IgD-negative memory B cell (primary cell): ENCODE measurements at regions not wholly inside any gene's neighbourhood (a gene's known extent, or its start where the extent isn't known, plus 50 kb on each side); places are given as distances from the start of the nearest gene placed in this dataset.
"Not testable (repeated sequence)": the region's sequence is repeated elsewhere in the genome, so short reads cannot be mapped to it uniquely, and the experiment has no call there.

Experiments
- H3K27ac Mint-ChIP-seq, 3 donors: one replicate each; pipeline ENCODE4 v1.8.0; 2020 to 2022; ENCODE audit warnings: mild to moderate bottlenecking in 3 of 3, mixed read lengths in 3 of 3, moderate library complexity in 1 of 3
- H3K27me3 Mint-ChIP-seq: one replicate; pipeline ENCODE4 v1.8.0; 2021; ENCODE audit warnings: mixed read lengths
- H3K36me3 Mint-ChIP-seq: one replicate; pipeline ENCODE4 v1.8.0; 2020; ENCODE audit warnings: mild to moderate bottlenecking, mixed read lengths
- H3K4me1 Mint-ChIP-seq, 3 donors: one replicate each; pipeline ENCODE4 v1.8.0; 2020 to 2022; ENCODE audit warnings: mixed read lengths in 3 of 3, mild to moderate bottlenecking in 1 of 3
- H3K4me3 Mint-ChIP-seq, 4 donors: one replicate each; pipeline ENCODE4 v1.8.0; 2020 to 2022; ENCODE audit warnings: mild to moderate bottlenecking in 4 of 4, mixed read lengths in 4 of 4, moderate library complexity in 3 of 4
- H3K9me3 Mint-ChIP-seq, 3 donors: one replicate each; pipeline ENCODE4 v1.8.0; 2020 to 2021; ENCODE audit warnings: mixed read lengths in 3 of 3, mild to moderate bottlenecking in 1 of 3

DNA sequence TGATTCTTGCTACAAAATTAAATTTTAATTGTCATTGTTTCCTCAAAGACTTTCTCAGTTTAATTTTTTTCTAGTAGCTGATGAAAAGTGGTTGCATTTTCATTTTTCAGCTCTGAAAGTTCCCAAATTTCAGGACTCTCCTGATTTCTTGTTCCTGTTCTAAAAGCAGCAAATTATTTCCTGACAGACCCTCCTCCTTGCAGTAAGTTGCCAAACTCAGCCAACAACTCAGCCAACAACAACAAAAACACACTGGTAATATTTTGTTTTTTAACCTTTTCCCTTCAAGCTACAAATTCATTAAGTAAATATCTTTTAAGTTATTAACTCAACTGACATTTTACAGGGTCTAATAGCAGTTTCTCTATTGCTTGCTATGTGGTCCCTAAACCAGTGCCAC lies 487.8 kb upstream of the NUDT12 start:
- peaks cover 2% of the 10 kb centered on the region for H3K36me3 Mint-ChIP-seq
- H3K4me1 Mint-ChIP-seq, result peaks cover 0 to 4% (median 0%) of the 10 kb centered on the region in 3 donors
- H3K9me3 Mint-ChIP-seq, result peaks cover 2 to 7% (median 4%) of the 10 kb centered on the region in 3 donors
- H3K27me3 Mint-ChIP-seq, result no peaks in the 10 kb centered on the region
- H3K4me3 Mint-ChIP-seq, result no peak overlapping the region
- no peak overlapping the region for H3K27ac Mint-ChIP-seq

DNA sequence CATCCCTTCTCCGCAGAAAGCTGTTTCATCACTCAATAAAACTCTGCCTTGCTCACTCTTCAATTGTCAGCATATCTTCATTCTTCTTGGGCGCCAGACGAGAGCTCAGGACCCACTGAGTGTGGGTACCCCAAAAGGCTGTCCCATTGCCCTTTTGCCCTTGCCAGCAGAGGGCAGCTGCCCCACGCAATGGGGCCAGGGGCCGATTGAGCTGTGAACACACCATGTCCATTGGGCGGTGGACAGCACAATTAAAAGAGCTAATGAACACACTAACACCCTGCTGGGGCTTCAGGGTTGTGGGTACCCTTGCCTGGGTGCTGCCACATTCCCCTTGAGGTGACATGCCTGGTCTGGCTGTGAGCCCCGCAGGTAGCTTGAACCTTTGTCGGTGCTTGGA lies 487.2 kb upstream of the NUDT12 start:
- Mint-ChIP-seq H3K4me1 (peaks cover 0 to 4% (median 0%) of the 10 kb centered on the region in 3 donors), H3K36me3 (peaks cover 2% of the 10 kb centered on the region), H3K27ac (no peak overlapping the region), H3K27me3 (no peaks in the 10 kb centered on the region), H3K9me3 (peaks cover 2 to 7% (median 3%) of the 10 kb centered on the region in 3 donors), H3K4me3 (no peak overlapping the region)

DNA sequence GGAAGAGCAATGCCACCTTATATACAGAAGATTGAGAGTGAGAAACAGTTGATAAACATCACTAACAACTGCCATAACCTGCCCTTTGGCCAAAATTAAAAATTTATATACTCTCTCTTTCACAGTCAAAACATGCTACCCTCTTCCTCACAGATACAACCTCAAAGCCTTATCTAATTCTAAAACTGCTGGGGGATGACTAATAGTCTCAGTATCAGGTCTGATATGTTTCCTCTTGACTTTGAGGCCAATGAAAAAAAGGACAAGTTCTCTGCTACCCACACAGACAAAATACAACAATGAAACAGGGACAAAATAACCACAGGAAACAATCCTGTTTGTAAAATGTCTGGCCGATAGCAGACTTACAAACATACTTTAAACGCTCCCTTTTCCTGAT lies 485.6 kb upstream of the NUDT12 start:
- Mint-ChIP-seq H3K4me3 (no peak overlapping the region), H3K36me3 (peaks cover 2% of the 10 kb centered on the region), H3K4me1 (peaks cover 0 to 4% (median 0%) of the 10 kb centered on the region in 3 donors), H3K27ac (no peak overlapping the region), H3K9me3 (peaks cover 2 to 7% (median 5%) of the 10 kb centered on the region in 3 donors), H3K27me3 (no peaks in the 10 kb centered on the region)

DNA sequence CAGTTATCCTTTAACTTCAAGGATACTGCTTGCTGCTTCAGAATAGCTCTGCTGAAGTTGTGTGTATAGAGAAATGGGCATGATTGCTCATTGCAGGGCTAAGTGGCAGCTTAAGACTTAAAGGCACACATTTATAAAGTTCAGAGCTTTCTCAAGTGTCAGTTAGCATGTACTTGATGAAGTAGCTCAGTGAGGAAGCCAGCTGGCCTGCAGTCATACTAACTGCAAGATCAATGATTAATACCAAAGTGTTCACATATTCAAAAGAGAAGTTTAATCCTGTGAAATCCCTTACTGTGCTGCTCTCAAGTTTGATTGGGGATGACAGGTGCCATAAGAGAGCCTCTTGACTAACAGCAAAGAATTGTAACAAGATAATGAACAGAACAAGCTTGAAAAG lies 483.4 kb upstream of the NUDT12 start:
- Mint-ChIP-seq H3K27ac (no peak overlapping the region), H3K4me3 (no peak overlapping the region), H3K9me3 (peaks cover 2 to 5% (median 3%) of the 10 kb centered on the region in 3 donors), H3K36me3 (peaks cover 2% of the 10 kb centered on the region), H3K4me1 (peaks cover 0 to 4% (median 0%) of the 10 kb centered on the region in 3 donors), H3K27me3 (peaks cover 1% of the 10 kb centered on the region)

DNA sequence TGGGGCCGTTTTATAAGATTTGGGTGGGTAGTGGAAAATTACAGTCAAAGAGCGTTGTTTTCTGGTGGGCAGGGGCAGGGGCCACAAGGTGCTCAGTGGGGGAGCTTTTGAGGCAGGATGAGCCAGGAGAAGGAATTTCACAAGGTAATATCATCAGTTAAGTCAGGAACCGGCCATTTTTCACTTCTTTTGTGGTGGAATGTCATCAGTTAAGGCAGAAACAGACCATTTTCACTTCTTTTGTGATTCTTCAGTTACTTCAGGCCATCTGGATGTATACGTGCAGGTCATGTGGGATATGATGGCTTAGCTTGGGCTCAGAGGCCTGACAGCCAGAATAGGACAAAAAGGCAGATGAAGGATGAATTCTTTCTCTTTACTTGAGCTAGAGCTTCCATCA lies 477.3 kb upstream of the NUDT12 start:
- not testable (repeated sequence) for H3K9me3 Mint-ChIP-seq, H3K27me3 Mint-ChIP-seq, H3K4me1 Mint-ChIP-seq, H3K36me3 Mint-ChIP-seq, H3K4me3 Mint-ChIP-seq, H3K27ac Mint-ChIP-seq

DNA sequence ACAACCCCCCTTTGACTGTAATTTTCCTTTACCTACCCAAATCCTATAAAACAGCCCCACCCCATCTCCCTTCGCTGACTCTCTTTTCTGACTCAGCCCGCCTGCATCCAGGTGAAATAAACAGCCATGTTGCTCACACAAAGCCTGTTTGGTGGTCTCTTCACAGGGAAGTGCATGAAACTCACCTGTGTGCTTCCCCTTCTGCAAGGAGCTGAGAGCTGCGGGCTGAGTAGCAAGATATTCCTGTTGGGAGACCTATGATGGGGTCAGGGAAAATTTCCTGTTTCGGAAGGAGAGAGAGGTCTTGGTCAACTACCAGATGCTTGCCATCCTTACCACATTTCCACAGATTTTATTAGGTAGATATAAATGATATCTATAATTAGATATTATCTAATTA lies 474.5 kb upstream of the NUDT12 start:
- not testable (repeated sequence) for H3K9me3 Mint-ChIP-seq, H3K4me1 Mint-ChIP-seq, H3K27ac Mint-ChIP-seq, H3K36me3 Mint-ChIP-seq, H3K4me3 Mint-ChIP-seq, H3K27me3 Mint-ChIP-seq

DNA sequence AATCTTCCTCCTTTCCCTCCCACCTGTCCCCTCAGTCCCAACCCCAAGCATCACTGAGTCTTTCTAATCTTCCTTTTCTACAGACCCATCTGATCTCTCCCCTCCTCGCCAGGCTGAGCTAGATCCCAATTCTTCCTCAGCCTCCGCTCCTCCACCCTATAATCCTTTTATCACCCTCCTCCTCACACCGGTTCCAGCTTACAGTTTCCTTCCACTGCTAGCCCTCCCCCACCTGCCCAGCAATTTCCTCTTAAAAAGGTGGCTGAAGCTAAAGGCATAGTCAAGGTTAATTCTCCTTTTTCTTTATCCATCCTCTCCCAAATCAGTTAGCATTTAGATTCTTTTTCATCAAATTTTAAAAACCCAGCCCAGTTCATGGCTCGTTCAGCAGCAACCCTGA lies 470.6 kb upstream of the NUDT12 start:
- H3K27me3 Mint-ChIP-seq, H3K4me1 Mint-ChIP-seq, H3K9me3 Mint-ChIP-seq, H3K4me3 Mint-ChIP-seq, H3K27ac Mint-ChIP-seq, H3K36me3 Mint-ChIP-seq: not testable (repeated sequence)

DNA sequence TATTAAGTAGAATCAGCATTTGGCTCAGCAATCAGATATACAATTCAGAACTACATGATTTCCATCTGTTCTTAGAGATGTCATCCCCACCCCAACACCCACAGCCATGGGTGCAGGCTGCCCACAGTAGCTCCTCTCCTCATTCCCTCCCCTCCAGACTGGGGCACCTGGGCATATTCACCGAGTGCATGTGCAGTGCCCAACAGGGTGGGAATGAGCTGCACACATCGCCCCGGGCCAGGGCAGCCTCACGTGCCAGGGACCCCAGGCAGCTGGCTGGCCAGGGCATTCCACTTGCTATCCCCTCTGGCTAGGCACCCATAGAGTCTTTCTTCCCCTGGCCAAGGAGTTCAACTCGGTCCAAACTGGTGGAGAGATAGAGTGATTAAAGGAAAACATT lies 461.9 kb upstream of the NUDT12 start:
- H3K36me3 Mint-ChIP-seq, result no peaks in the 10 kb centered on the region
- H3K9me3 Mint-ChIP-seq, result peaks cover 0 to 9% (median 0%) of the 10 kb centered on the region in 3 donors
- no peaks in the 10 kb centered on the region for H3K27me3 Mint-ChIP-seq
- no peak overlapping the region for H3K27ac Mint-ChIP-seq
- no peak overlapping the region for H3K4me3 Mint-ChIP-seq
- H3K4me1 Mint-ChIP-seq, result no peaks in the 10 kb centered on the region

DNA sequence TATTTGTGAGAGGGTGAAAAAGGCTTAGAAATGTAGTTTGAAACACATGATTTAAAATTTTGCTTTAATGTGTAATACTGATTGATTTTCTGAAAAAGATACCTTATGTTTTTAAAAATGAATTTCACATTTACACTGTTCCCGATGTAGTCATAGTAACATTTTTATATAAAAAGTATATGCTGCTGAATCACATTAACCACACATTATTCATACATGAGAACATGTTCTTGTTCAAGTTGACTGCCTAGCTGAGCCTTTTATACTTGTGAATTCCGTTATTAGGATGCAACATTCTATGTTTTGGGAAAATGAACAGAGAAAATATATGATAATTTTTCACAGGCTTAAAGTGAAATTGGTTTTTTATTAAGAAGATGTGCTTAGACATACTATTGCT lies 461.1 kb upstream of the NUDT12 start:
- no peaks in the 10 kb centered on the region for H3K36me3 Mint-ChIP-seq
- no peaks in the 10 kb centered on the region for H3K4me1 Mint-ChIP-seq
- no peak overlapping the region for H3K4me3 Mint-ChIP-seq
- H3K27me3 Mint-ChIP-seq, result no peaks in the 10 kb centered on the region
- no peak overlapping the region for H3K27ac Mint-ChIP-seq
- peaks cover 0 to 15% (median 0%) of the 10 kb centered on the region in 3 donors for H3K9me3 Mint-ChIP-seq

DNA sequence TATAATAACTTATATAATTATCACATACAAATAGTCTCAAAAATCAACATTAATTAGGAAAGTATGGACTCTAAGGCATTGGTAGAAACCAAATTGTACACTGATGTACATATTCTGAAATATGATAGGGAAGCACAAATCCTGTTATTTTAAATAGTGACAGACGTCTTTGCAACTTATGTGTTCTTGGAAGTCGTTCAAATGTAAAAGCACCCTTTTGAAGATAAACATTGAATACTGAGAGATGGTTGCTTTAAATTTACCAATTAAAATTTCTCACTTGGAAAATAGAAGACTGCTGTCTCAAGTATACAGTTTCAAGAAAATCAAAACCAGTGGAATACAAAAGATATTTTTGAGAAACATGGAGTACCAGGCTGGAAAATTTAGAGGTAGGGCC lies 457.4 kb upstream of the NUDT12 start:
- Mint-ChIP-seq H3K27ac (no peak overlapping the region), H3K27me3 (no peaks in the 10 kb centered on the region), H3K9me3 (peaks cover 1 to 18% (median 2%) of the 10 kb centered on the region in 3 donors), H3K36me3 (no peaks in the 10 kb centered on the region), H3K4me3 (no peak overlapping the region), H3K4me1 (no peaks in the 10 kb centered on the region)

DNA sequence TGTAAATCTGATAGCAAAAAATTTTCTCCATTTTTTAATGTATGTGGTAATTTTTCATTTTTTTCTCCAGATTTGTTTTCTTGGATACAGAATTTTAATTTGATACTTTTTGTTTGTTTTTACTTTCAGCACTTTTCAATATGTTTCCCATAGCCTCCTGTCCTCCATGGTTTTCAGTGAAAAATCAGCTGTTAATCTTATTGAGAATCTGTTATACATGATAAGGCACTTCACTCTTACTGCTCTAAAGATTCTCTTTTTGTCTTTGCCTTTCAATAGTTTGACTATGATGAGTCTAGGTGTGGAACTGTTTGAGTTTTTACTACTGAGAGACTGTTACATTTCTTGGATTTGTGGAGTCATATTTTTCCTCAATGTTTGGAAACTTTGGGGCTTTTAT lies 455.7 kb upstream of the NUDT12 start:
- Mint-ChIP-seq H3K36me3 (no peaks in the 10 kb centered on the region), H3K27ac (no peak overlapping the region), H3K4me1 (no peaks in the 10 kb centered on the region), H3K4me3 (no peak overlapping the region), H3K27me3 (no peaks in the 10 kb centered on the region), H3K9me3 (peaks cover 2 to 18% (median 4%) of the 10 kb centered on the region in 3 donors)

DNA sequence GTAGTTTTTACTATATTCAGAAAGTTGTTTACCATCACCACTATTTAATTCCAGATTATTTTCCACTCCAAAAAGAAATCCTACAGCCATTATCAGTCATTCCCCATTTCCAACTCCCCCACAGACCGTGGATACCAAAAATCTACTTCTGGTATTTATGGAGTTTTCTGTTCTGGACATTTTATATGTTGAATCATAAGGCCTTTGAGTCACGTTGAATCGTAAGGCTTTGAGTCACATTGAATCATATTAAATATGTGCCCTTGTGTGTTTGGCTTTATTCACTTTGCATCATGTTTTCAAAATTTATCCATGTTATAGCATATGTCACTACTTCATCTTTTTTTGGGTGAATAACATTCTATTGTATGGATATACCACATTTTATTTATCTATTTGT lies 454.1 kb upstream of the NUDT12 start:
- H3K27ac Mint-ChIP-seq, result no peak overlapping the region
- H3K9me3 Mint-ChIP-seq, result peaks cover 2 to 19% (median 4%) of the 10 kb centered on the region in 3 donors
- H3K4me1 Mint-ChIP-seq, result no peaks in the 10 kb centered on the region
- H3K27me3 Mint-ChIP-seq, result no peaks in the 10 kb centered on the region
- H3K36me3 Mint-ChIP-seq, result no peaks in the 10 kb centered on the region
- no peak overlapping the region for H3K4me3 Mint-ChIP-seq

DNA sequence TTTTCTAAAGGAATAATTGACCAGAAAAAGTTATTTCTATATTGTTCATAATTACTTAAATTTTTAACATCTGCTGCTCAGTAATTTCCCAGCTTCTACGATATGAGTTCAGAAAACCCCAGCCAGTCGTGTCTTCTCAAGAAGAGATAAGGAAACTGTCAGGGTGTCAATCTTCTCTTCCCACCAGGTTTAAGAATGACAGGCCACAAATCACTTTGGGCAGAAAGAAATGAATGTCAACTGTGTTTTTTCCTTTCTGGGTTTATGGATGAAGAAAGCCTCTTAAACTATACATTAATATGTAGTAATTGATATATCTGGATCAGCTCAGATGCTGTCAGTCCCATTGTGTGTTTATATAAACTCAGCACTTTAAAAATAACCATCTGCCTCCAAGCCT lies 453.2 kb upstream of the NUDT12 start:
- Mint-ChIP-seq H3K36me3 (no peaks in the 10 kb centered on the region), H3K27ac (no peak overlapping the region), H3K9me3 (peaks cover 2 to 19% (median 4%) of the 10 kb centered on the region in 3 donors), H3K4me3 (no peak overlapping the region), H3K27me3 (no peaks in the 10 kb centered on the region), H3K4me1 (no peaks in the 10 kb centered on the region)

DNA sequence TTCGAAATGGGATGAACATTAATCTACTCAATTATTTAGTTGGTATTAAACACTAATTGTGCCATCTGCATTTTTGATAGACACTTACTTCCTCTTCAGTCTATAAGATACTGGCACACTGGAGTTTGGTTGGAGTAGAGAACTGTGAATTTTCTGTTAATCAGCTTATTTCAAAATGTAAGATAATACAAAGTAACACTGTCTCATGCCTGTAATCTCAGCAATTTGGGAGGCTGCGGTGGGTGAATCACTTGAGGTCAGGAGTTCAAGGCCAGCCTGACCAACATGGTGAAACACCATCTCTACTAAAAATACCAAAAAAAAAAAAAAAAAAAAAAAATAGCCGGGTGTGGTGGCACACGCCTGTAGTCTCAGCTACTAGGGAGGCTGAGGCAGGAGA lies 440.2 kb upstream of the NUDT12 start:
- not testable (repeated sequence) for H3K9me3 Mint-ChIP-seq, H3K27me3 Mint-ChIP-seq, H3K36me3 Mint-ChIP-seq, H3K4me1 Mint-ChIP-seq, H3K27ac Mint-ChIP-seq, H3K4me3 Mint-ChIP-seq

DNA sequence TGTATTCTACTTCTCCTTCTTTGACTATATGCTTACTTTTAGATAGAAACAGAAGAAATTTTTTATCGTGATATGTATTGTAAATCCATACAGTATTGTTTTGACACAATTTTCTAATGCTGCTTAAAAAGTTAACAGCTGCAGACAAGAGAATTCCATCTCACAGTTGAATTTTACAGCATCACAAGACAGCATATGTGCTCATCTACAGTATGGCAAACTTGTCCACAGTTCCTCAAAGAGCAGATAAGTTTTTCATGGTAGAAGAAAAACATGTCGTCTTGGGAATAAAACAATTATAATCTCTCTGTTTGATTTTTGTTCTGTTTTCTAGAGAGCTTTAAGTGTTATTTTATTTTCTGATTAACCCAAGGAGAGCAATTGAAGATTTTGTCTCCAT lies 438.5 kb upstream of the NUDT12 start:
- peaks cover 2 to 5% (median 3%) of the 10 kb centered on the region in 3 donors for H3K9me3 Mint-ChIP-seq
- no peak overlapping the region for H3K4me3 Mint-ChIP-seq
- no peak overlapping the region for H3K27ac Mint-ChIP-seq
- H3K36me3 Mint-ChIP-seq, result no peaks in the 10 kb centered on the region
- no peaks in the 10 kb centered on the region for H3K27me3 Mint-ChIP-seq
- no peaks in the 10 kb centered on the region for H3K4me1 Mint-ChIP-seq

DNA sequence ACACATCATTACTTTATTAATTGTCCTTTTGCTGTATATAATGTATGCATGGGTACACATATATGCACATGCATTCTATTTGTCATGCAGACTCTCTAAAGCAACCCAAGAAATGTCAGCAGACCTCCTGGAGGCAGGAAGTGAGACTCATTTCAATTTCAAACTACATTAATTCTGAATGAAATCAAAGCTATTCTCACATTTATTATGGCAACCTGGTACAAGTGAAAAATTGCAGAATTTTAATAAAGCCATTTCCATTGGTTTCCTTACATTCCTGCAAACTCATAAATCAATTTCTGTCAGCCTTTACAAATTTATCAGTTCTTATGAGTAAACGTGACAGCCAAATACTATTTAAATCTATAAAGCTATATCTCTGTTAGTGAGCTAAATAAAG lies 430.4 kb upstream of the NUDT12 start:
- peaks cover under 1 to 11% (median 2%) of the 10 kb centered on the region in 3 donors for H3K9me3 Mint-ChIP-seq
- H3K4me3 Mint-ChIP-seq, result no peak overlapping the region
- no peaks in the 10 kb centered on the region for H3K27me3 Mint-ChIP-seq
- no peaks in the 10 kb centered on the region for H3K4me1 Mint-ChIP-seq
- no peak overlapping the region for H3K27ac Mint-ChIP-seq
- peaks cover 2% of the 10 kb centered on the region for H3K36me3 Mint-ChIP-seq

DNA sequence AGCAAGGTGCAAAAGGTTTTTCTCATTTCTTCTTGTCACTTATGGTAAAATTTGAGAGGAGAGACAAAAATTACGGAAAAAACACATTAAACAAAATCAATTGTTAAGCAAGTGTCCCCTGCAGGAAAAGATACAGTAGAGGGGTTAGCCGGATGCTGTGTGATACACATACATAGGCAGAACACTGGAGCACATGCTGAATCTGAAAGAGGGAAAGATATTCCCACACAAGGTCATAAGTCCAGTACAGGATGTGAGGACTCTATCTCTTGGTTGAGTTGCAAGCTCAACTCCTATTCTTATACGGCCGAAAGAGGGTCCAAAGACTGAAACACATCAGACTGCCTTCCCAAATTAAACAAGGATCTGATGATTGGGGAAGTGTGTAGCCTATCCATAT lies 427.5 kb upstream of the NUDT12 start:
- Mint-ChIP-seq H3K9me3 (peaks cover 0 to 8% (median 3%) of the 10 kb centered on the region in 3 donors), H3K27me3 (no peaks in the 10 kb centered on the region), H3K4me1 (no peaks in the 10 kb centered on the region), H3K27ac (no peak overlapping the region), H3K36me3 (peaks cover 2% of the 10 kb centered on the region), H3K4me3 (no peak overlapping the region)
